ENCODE measurements at regions not wholly inside any gene's neighbourhood (a gene's known extent, or its start where the extent isn't known, plus 50 kb on each side); places are given as distances from the start of the nearest gene placed in this dataset.

- DNase-seq, result no peak
These were observed 72.7 kb upstream of the TAMM41 start for GRCh38 chr3:11919390-11919789.

- no peak for DNase-seq
These were observed 77.8 kb upstream of the TAMM41 start for GRCh38 chr3:11924518-11924917.

GRCh38 chr3:11928381-11928780 is 75.8 kb upstream of the SYN2 start:
- DNase-seq, result no peak

DNA sequence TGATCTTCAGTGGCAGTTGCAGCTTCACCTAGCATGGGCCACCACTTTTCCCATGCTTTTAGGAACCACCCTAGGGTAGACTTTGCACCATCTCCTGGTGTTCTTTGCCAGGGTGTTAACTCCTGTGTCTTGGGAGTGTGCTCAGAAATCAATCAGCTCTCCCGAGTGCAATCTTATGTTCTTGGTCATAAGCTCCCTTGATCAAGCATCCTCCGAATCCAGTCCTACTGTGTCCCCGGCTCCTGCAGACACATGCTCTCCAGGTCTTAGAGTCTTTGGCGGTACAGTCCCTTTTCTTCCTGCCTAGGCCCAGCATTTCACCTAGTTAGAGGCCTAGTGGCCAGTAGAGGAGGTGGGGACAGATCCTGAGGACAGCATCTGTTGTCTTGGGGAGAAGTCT is 74.7 kb upstream of the SYN2 start:
- no peak for DNase-seq

DNA sequence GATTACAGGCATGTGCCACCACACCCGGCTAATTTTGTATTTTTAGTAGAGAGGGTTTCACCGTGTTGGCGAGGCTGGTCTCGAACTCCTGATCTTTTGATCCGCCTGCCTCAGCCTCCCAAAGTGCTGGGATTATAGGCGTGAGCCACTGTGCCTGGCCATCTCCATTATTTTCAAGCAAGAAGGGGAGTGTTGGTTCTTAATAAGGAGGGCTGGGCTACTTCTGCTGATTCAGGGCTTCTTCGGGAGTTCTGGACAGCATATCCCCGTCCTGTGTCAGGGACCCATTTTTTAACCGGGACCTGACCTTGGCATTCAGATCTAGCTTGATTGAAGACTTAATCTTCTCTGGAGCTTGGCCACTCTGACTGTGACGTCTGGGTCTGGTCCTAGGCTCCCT is 74.1 kb upstream of the SYN2 start:
- no peak for DNase-seq

- DNase-seq, result no peak
These were observed 71.6 kb upstream of the SYN2 start for GRCh38 chr3:11932636-11933035.

DNA sequence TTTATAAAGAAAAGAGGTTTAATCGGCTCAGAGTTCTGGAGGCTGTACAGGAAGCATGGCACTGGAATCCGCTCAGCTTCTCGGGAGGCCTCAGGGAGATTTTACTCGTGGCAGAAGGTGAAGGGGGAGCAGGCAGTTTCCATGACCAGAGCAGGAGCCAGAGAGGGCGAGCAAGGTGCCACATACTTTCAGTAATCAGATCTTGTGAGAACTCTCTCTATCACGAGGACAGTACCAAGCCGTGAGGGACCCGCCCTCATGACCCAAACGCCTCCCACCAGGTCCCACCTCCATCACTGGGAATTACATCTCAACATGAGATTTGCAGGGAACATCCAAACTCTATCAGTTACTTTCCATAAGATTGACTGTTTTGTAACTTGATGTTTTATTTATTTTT is 70.7 kb upstream of the SYN2 start:
- no peak for DNase-seq

GRCh38 chr3:11944052-11944673 is 60.0 kb upstream of the SYN2 start:
- no peak for DNase-seq

DNA sequence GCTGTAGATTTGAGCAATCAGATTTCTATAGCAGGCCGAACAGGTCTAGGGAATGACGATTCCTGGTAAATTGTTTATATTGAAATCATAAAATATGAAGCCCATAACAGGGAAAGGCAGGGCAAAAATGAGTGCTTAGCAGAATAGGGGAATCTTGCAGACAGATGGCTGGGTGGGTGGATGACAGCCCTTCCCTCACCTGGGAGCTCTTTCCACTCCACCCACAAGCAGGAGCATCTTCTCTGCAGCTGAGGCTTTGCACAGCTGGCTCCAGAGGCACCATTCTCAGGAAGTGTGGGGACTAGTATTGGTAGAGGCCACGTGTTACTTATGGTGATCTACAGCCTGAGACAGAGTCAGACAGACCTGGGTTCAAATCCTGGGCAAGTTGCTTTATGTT is 55.9 kb upstream of the SYN2 start:
- DNase-seq, result no peak

- DNase-seq, result no peak
These were observed 55.3 kb upstream of the SYN2 start for GRCh38 chr3:11948866-11949265.

DNA sequence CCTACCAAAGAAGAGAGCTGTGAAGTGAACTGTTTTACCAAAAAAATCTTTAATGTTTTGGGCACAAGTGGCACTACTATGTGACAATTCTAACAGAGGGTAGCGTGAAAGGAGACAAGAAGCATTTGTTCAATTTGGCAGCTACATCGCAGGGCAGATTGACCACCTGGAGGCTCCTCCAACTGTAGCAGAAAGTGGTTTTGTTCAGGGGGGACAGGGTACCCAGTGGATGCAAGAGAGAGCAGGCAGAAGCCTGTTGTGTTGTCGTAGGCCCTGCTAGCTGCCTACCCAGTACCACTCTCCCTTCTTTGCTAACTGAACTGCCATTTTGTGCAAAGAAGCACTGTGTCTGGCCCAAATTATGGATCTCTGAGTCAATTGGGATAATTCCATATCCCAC is 54.8 kb upstream of the SYN2 start:
- DNase-seq, result no peak

- DNase-seq, result no peak
These were observed 53.6 kb upstream of the SYN2 start for GRCh38 chr3:11950576-11950975.

DNA sequence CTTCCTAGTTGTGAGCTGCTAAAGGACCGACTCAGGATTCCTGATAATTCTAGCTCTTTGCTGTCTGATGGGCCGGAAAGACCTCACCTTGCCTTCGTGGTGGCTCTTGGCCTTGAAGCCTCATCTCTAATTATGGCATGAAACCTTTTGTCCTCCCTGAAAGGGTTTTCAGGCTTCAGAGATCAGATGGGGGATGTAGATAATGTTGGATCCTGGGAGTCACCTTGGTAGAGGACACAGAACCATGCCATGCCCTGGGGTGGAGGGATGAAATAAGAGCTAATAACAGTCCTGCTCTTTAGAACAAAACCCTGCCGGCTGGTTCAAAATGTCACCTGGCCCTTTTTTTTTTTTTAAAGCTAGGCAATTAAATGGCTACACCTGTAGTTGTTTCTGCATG is 50.8 kb upstream of the SYN2 start:
- DNase-seq, result no peak

DNA sequence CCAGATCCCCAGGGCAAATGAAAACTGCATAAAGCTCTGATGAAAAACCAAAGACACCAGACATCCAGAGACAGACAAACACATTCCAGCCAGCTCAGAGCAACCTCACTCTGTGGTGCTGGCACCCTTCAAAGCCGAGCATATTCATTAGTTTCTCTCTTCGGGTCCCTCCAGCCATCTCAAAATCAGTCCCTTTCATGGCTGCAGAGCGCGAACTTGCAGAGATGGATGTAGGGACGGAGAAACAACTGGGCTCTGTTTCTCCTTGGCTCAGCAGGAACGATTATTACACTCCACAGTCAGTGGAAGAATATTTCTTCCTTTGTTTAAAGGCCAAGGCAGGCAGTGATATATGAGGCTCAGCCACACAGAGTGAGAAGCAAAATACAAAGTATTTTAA is 50.4 kb upstream of the SYN2 start:
- no peak for DNase-seq

- no peak for DNase-seq
These were observed 49.8 kb upstream of the SYN2 start for GRCh38 chr3:11954312-11954934.
